MCF 10A (cell line): ENCODE measurements at regions not wholly inside any gene's neighbourhood (a gene's known extent, or its start where the extent isn't known, plus 50 kb on each side); places are given as distances from the start of the nearest gene placed in this dataset.
A peak's percentile ranks its signal among the peaks of the same experiment; 100 is the strongest.

Source experiments
- BruUV-seq: library from RNA; stranded (reverse); fragments of 400-500 nt; replicated peaks from 2 replicates; lab custom pipeline; 2021; lab: Mats Ljungman, UMichigan
- CTCF ChIA-PET: fragments of 300-600 bp; sonication (Branson Sonifier 250); formaldehyde crosslinking; extraction: SDS; loops from one replicate; lab custom pipeline; 2021; ENCODE audit warnings: antibody characterized with exemption, inconsistent platforms; lab: Yijun Ruan, JAX
- POLR2A ChIA-PET: fragments of 300-600, 350-650 bp; sonication (Branson Sonifier 250); formaldehyde crosslinking; extraction: SDS; loops from one replicate; lab custom pipeline; 2020; ENCODE audit warnings: antibody characterized with exemption, inconsistent platforms; lab: Yijun Ruan, JAX
- DNase-seq: peaks from one replicate; pipeline ENCODE4 v3.0.0-alpha.2; 2018; ENCODE audit not compliant: unreplicated experiment
- H3K27ac Mint-ChIP-seq: one replicate; pipeline ENCODE4 v1.8.0; 2022; ENCODE audit warnings: mild to moderate bottlenecking, low read depth, mixed read lengths; ENCODE audit not compliant: unreplicated experiment
- H3K27me3 Mint-ChIP-seq: one replicate; pipeline ENCODE4 v1.8.0; 2022; ENCODE audit warnings: mixed read lengths; ENCODE audit not compliant: insufficient read depth, unreplicated experiment
- H3K36me3 Mint-ChIP-seq: one replicate; pipeline ENCODE4 v1.8.0; 2022; ENCODE audit warnings: mild to moderate bottlenecking, moderate library complexity, mixed read lengths; ENCODE audit not compliant: insufficient read depth, unreplicated experiment
- H3K4me1 Mint-ChIP-seq: one replicate; pipeline ENCODE4 v1.8.0; 2022; ENCODE audit warnings: mixed read lengths; ENCODE audit not compliant: insufficient read depth, unreplicated experiment
- H3K4me3 Mint-ChIP-seq: one replicate; pipeline ENCODE4 v1.8.0; 2022; ENCODE audit warnings: mild to moderate bottlenecking, moderate library complexity, mixed read lengths; ENCODE audit not compliant: unreplicated experiment
- H3K9me3 Mint-ChIP-seq: one replicate; pipeline ENCODE4 v1.8.0; 2022; ENCODE audit warnings: mixed read lengths; ENCODE audit not compliant: unreplicated experiment
- CTCF ChIP-seq: fragments of 200-600 bp; IDR thresholded peaks from one replicate; pipeline ENCODE4 v1.8.0; 2022; ENCODE audit warnings: antibody characterized with exemption, mild to moderate bottlenecking; ENCODE audit not compliant: unreplicated experiment
- intact Hi-C: fragments of 100-400 bp; cut with micrococcal nuclease; formaldehyde crosslinking; loops from 2 replicates; pipeline ENCODE4 v1.14.1; 2022

DNA sequence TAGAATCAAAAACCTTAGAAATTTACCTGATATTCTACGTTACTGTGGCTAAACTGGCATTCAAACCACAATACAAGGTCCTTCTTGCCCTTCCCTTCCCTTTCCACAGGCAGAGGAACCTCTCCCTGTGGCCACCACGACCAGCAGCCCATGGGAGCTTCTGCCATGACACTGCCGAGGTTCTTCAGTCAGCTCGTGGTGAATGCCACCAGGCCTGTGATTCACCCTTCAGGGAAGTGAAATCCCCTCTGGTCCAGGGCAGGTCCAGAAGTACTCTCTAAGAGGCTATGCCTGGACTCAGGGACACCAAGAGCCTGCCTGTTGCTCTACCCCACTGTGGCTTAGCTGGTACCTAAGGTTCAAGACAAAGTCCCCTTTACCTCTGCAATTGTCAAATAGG is 123.0 kb downstream of the HTR1B start:
- Mint-ChIP-seq H3K36me3 (peaks cover 5% of the 10 kb centered on the region), H3K9me3 (peaks cover 8% of the 10 kb centered on the region), H3K27ac (peak overlapping the region; percentile 50), H3K4me1 (peaks cover 7% of the 10 kb centered on the region), H3K27me3 (no peaks in the 10 kb centered on the region), H3K4me3 (no peak overlapping the region)
- no peak for TF ChIP-seq CTCF
- ChIA-PET POLR2A (no interaction called here), CTCF (interaction anchor here (0.6 kb wide), 1 partner anchor 19 kb away, joined by 5 read pairs; no protein-coding TSS in a partner anchor)
- BruUV-seq, result no TSS peak
- DNase-seq, result no peak
- intact Hi-C loops, result no loop called here

- no peak for TF ChIP-seq CTCF
- intact Hi-C loops, result no loop called here
- CTCF ChIA-PET, result interaction anchor here (0.7 kb wide), 1 partner anchor 638 kb away, joined by 3 read pairs; no protein-coding TSS in a partner anchor
- Mint-ChIP-seq H3K4me3 (no peak overlapping the region), H3K27me3 (no peaks in the 10 kb centered on the region), H3K27ac (peak overlapping the region; percentile 50), H3K36me3 (peaks cover 5% of the 10 kb centered on the region), H3K9me3 (peaks cover 8% of the 10 kb centered on the region), H3K4me1 (peaks cover 7% of the 10 kb centered on the region)
- POLR2A ChIA-PET, result interaction anchor here (0.6 kb wide), 1 partner anchor 760 kb away, joined by 4 read pairs; no protein-coding TSS in a partner anchor
- no peak for DNase-seq
- BruUV-seq, result no TSS peak
Observed at GRCh38 chr6:77339926-77340325, 123.4 kb downstream of the HTR1B start.

DNA sequence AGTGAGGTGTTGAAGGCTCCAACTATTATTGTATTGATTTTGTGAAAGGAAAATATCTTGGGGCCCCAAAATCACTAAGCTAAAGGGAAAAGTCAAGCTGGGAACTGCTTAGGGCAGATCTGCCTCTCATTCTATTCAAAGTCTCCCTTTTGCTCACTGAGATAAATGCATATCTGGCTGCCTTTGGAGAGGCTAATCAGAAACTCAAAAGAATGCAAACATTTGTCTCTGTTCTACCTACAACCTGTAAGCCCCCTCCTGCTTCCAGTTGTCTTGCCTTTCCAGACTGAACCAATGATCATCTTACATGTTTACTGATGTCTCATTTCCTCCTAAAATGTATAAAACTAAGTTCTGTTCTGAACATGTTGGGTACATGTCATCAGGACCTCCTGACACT is 125.9 kb downstream of the HTR1B start:
- DNase-seq, result no peak
- TF ChIP-seq CTCF, result no peak
- Mint-ChIP-seq H3K27me3 (no peaks in the 10 kb centered on the region), H3K4me1 (peaks cover 7% of the 10 kb centered on the region), H3K36me3 (peaks cover 5% of the 10 kb centered on the region), H3K27ac (no peak overlapping the region), H3K9me3 (peaks cover 15% of the 10 kb centered on the region), H3K4me3 (no peak overlapping the region)
- ChIA-PET CTCF (interaction anchor here (0.6 kb wide), 2 partner anchors 137 to 1535 kb away, joined by 3 to 4 read pairs; no protein-coding TSS in a partner anchor), POLR2A (no interaction called here)
- no TSS peak for BruUV-seq
- intact Hi-C loops, result no loop called here

DNA sequence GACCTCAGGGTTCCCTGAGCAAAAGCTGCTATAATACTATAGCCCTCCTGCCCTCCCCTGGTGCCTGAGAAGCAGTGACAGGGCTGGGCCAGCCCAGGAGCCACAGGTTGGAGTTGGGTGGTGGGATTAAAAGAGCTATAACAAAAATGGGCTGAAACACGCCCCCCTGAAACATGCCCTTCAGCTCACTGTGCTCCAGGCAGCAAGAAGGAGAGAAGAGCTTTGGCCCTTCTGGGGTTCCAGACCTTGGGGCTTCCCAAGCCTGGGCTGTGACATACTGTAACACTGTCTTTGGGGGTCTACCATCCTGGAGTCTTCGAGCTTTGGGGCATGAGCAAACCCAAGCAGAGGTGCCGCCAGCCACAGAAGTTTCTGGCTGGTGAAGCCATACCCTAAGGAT is 129.2 kb downstream of the HTR1B start:
- Mint-ChIP-seq H3K9me3 (peaks cover 9% of the 10 kb centered on the region), H3K4me3 (no peak overlapping the region), H3K27me3 (no peaks in the 10 kb centered on the region), H3K36me3 (no peaks in the 10 kb centered on the region), H3K27ac (no peak overlapping the region), H3K4me1 (no peaks in the 10 kb centered on the region)
- ChIA-PET POLR2A (no interaction called here), CTCF (interaction anchor here (0.6 kb wide), 1 partner anchor 473 kb away, joined by 3 read pairs; no protein-coding TSS in a partner anchor)
- no peak for DNase-seq
- intact Hi-C loops, result no loop called here
- no TSS peak for BruUV-seq
- TF ChIP-seq CTCF, result no peak
